MCF 10A (cell line): ENCODE measurements at regions not wholly inside any gene's neighbourhood (a gene's known extent, or its start where the extent isn't known, plus 50 kb on each side); places are given as distances from the start of the nearest gene placed in this dataset.

Experiments used
- BruUV-seq: library from RNA; stranded (reverse); fragments of 400-500 nt; replicated peaks from 2 replicates; lab custom pipeline; 2021; lab: Mats Ljungman, UMichigan
- CTCF ChIA-PET: fragments of 300-600 bp; sonication (Branson Sonifier 250); formaldehyde crosslinking; extraction: SDS; loops from one replicate; lab custom pipeline; 2021; ENCODE audit warnings: antibody characterized with exemption, inconsistent platforms; lab: Yijun Ruan, JAX
- POLR2A ChIA-PET: fragments of 300-600, 350-650 bp; sonication (Branson Sonifier 250); formaldehyde crosslinking; extraction: SDS; loops from one replicate; lab custom pipeline; 2020; ENCODE audit warnings: antibody characterized with exemption, inconsistent platforms; lab: Yijun Ruan, JAX
- DNase-seq: peaks from one replicate; pipeline ENCODE4 v3.0.0-alpha.2; 2018; ENCODE audit not compliant: unreplicated experiment
- H3K27ac Mint-ChIP-seq: one replicate; pipeline ENCODE4 v1.8.0; 2022; ENCODE audit warnings: mild to moderate bottlenecking, low read depth, mixed read lengths; ENCODE audit not compliant: unreplicated experiment
- H3K27me3 Mint-ChIP-seq: one replicate; pipeline ENCODE4 v1.8.0; 2022; ENCODE audit warnings: mixed read lengths; ENCODE audit not compliant: insufficient read depth, unreplicated experiment
- H3K36me3 Mint-ChIP-seq: one replicate; pipeline ENCODE4 v1.8.0; 2022; ENCODE audit warnings: mild to moderate bottlenecking, moderate library complexity, mixed read lengths; ENCODE audit not compliant: insufficient read depth, unreplicated experiment
- H3K4me1 Mint-ChIP-seq: one replicate; pipeline ENCODE4 v1.8.0; 2022; ENCODE audit warnings: mixed read lengths; ENCODE audit not compliant: insufficient read depth, unreplicated experiment
- H3K4me3 Mint-ChIP-seq: one replicate; pipeline ENCODE4 v1.8.0; 2022; ENCODE audit warnings: mild to moderate bottlenecking, moderate library complexity, mixed read lengths; ENCODE audit not compliant: unreplicated experiment
- H3K9me3 Mint-ChIP-seq: one replicate; pipeline ENCODE4 v1.8.0; 2022; ENCODE audit warnings: mixed read lengths; ENCODE audit not compliant: unreplicated experiment
- CTCF ChIP-seq: fragments of 200-600 bp; IDR thresholded peaks from one replicate; pipeline ENCODE4 v1.8.0; 2022; ENCODE audit warnings: antibody characterized with exemption, mild to moderate bottlenecking; ENCODE audit not compliant: unreplicated experiment
- intact Hi-C: fragments of 100-400 bp; cut with micrococcal nuclease; formaldehyde crosslinking; loops from 2 replicates; pipeline ENCODE4 v1.14.1; 2022

- Mint-ChIP-seq H3K27me3 (no peaks in the 10 kb centered on the region), H3K4me3 (no peak overlapping the region), H3K36me3 (peaks cover 6% of the 10 kb centered on the region), H3K4me1 (peaks cover 14% of the 10 kb centered on the region), H3K9me3 (no peaks in the 10 kb centered on the region), H3K27ac (peak overlapping the region; percentile 24)
- no TSS peak for BruUV-seq
- POLR2A ChIA-PET: no interaction called here
- no peak for TF ChIP-seq CTCF
- intact Hi-C loops: no loop called here
- peak; percentile 2 for DNase-seq
- CTCF ChIA-PET: no interaction called here
Observed at GRCh38 chr14:43145361-43145760, 1361.7 kb downstream of the FSCB start.

DNA sequence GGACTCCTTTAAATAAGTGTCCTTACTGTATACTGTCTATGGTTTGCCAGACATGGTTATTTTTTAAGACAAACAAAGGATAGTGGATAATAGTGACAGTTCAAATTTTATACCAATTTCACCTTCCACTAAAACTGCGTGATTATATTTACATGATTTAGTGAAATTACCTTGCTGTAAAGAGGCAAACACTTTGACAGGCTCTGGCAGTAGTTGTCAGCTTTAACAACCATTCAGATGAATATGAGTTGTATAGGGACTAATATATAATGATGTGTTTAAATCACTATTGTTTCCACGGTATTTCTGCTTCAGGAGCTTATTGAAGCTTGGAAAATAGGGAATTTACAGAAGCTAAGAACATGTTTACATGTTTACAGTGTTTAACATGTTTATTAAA is 1364.0 kb downstream of the FSCB start:
- DNase-seq: no peak
- Mint-ChIP-seq H3K9me3 (peaks cover 6% of the 10 kb centered on the region), H3K27me3 (no peaks in the 10 kb centered on the region), H3K4me3 (no peak overlapping the region), H3K4me1 (peaks cover 14% of the 10 kb centered on the region), H3K27ac (no peak overlapping the region), H3K36me3 (peaks cover 6% of the 10 kb centered on the region)
- TF ChIP-seq CTCF: no peak
- ChIA-PET CTCF (interaction anchor here (0.6 kb wide), 1 partner anchor 17 kb away, joined by 4 read pairs; no protein-coding TSS in a partner anchor), POLR2A (interaction anchor here (0.7 kb wide), 1 partner anchor 449 kb away, joined by 3 read pairs; no protein-coding TSS in a partner anchor)
- BruUV-seq: no TSS peak
- intact Hi-C loops: no loop called here

GRCh38 chr14:43141636-43142191 is 1365.4 kb downstream of the FSCB start:
- CTCF ChIA-PET: interaction anchor here (0.7 kb wide), 1 partner anchor 39 kb away, joined by 3 read pairs; no protein-coding TSS in a partner anchor

DNA sequence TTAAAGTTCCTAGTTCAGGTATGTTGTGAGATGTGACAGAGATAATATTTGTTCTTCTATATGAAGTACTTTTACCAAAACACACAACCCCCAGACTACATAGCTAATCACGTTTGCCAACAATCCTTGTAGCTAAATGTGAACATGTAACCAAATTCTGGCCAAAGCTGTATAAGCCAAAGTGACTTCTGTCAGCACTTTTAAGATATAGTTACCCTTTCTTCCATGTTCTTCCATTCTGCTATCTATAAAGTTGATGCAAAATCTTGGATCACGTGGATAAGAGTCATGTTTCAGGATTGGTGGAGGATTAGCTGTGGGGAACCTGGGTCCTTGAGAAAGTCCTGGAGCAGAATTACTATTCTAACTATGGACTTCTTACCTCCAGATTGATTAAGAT is 1366.6 kb downstream of the FSCB start:
- H3K36me3 Mint-ChIP-seq: no peaks in the 10 kb centered on the region
- no peak overlapping the region for H3K4me3 Mint-ChIP-seq
- no peak overlapping the region for H3K27ac Mint-ChIP-seq
- ChIA-PET CTCF (no interaction called here), POLR2A (no interaction called here)
- TF ChIP-seq CTCF: no peak
- no peaks in the 10 kb centered on the region for H3K4me1 Mint-ChIP-seq
- BruUV-seq: no TSS peak
- no peaks in the 10 kb centered on the region for H3K27me3 Mint-ChIP-seq
- intact Hi-C loops: no loop called here
- H3K9me3 Mint-ChIP-seq: peaks cover 6% of the 10 kb centered on the region
- DNase-seq: no peak

More at GRCh38 chr14:43141636-43142191, 1365.4 kb downstream of the FSCB start:
- peaks cover under 1% of the 10 kb centered on the region for H3K4me1 Mint-ChIP-seq
- BruUV-seq: no TSS peak
- H3K27me3 Mint-ChIP-seq: no peaks in the 10 kb centered on the region
- peaks cover 6% of the 10 kb centered on the region for H3K9me3 Mint-ChIP-seq
- DNase-seq: no peak
- H3K36me3 Mint-ChIP-seq: peaks cover under 1% of the 10 kb centered on the region
- no peak overlapping the region for H3K27ac Mint-ChIP-seq
- POLR2A ChIA-PET: no interaction called here
- no peak overlapping the region for H3K4me3 Mint-ChIP-seq
- no peak for TF ChIP-seq CTCF
- intact Hi-C loops: no loop called here
